ENCODE measurements at regions not wholly inside any gene's neighbourhood (a gene's known extent, or its start where the extent isn't known, plus 50 kb on each side); places are given as distances from the start of the nearest gene placed in this dataset.
A peak's percentile ranks its signal among the peaks of the same experiment; 100 is the strongest.

GRCh38 chr16:31712064-31712540 is 161.5 kb upstream of the ZNF267 start:
- H3K4me1 Mint-ChIP-seq: peaks cover 15% of the 10 kb centered on the region
- H3K27ac Mint-ChIP-seq: peak overlapping the region; percentile 18
- Histone ChIP-seq H3K36me3 (no peaks in the 10 kb centered on the region), H3F3A (ENCODE audit: low read depth) (peaks cover 22% of the 10 kb centered on the region), H3K79me2 (ENCODE audit: low read depth) (peaks cover 35% of the 10 kb centered on the region), H3K9ac (no peak overlapping the region), H2AFZ (replicated peaks) (no peak overlapping the region), H3K4me1 (peaks cover 13% of the 10 kb centered on the region), H4K20me1 (ENCODE audit: low read depth) (peaks cover 10% of the 10 kb centered on the region), H3K4me2 (no peak overlapping the region), H3K9me3 (ENCODE audit: low read depth) (no peaks in the 10 kb centered on the region), H3K27ac (no peak overlapping the region), H3K4me3 (no peak overlapping the region), H3K27me3 (no peaks in the 10 kb centered on the region)
- no peak for DNase-seq (ENCODE audit: low spot score)
- H3K36me3 Mint-ChIP-seq: peaks cover 40% of the 10 kb centered on the region
- H3K9me3 Mint-ChIP-seq: peaks cover 30% of the 10 kb centered on the region
- H3K27me3 Mint-ChIP-seq (ENCODE audit: insufficient read depth, low read depth): peaks cover 16% of the 10 kb centered on the region
- TF ChIP-seq EZH2phosphoT487 (IDR thresholded peaks at IDR 0.05) (no peak), EZH2 (IDR thresholded peaks at IDR 0.05) (no peak), CTCF (IDR thresholded peaks at IDR 0.05) (no peak)
- peak overlapping the region; percentile 81 for H3K4me3 Mint-ChIP-seq

GRCh38 chr16:31713071-31713944 is 160.3 kb upstream of the ZNF267 start:
- DNase-seq (ENCODE audit: low spot score): peak; percentile 95
- Histone ChIP-seq H3K36me3 (no peaks in the 10 kb centered on the region), H3K4me3 (peak overlapping the region; percentile 83), H3K27ac (peak overlapping the region; percentile 89), H3K27me3 (no peaks in the 10 kb centered on the region), H4K20me1 (ENCODE audit: low read depth) (peaks cover 10% of the 10 kb centered on the region), H2AFZ (replicated peaks) (peak overlapping the region; percentile 61), H3K9me3 (ENCODE audit: low read depth) (no peaks in the 10 kb centered on the region), H3K9ac (peak overlapping the region; percentile 87), H3K4me2 (peak overlapping the region; percentile 97), H3F3A (ENCODE audit: low read depth) (peaks cover 22% of the 10 kb centered on the region), H3K79me2 (ENCODE audit: low read depth) (peaks cover 46% of the 10 kb centered on the region), H3K4me1 (peaks cover 13% of the 10 kb centered on the region)
- Mint-ChIP-seq H3K4me3 (peak overlapping the region; percentile 100), H3K4me1 (peaks cover 15% of the 10 kb centered on the region), H3K9me3 (peaks cover 42% of the 10 kb centered on the region), H3K27me3 (ENCODE audit: insufficient read depth, low read depth) (peaks cover 16% of the 10 kb centered on the region), H3K27ac (peak overlapping the region; percentile 100), H3K36me3 (peaks cover 52% of the 10 kb centered on the region)
- no peak for TF ChIP-seq EZH2phosphoT487 (IDR thresholded peaks at IDR 0.05)
- TF ChIP-seq CTCF (IDR thresholded peaks at IDR 0.05): peak; percentile 4
- TF ChIP-seq EZH2 (IDR thresholded peaks at IDR 0.05): peak; percentile 33

- peak overlapping the region; percentile 89 for H3K27ac ChIP-seq
- Mint-ChIP-seq H3K27ac (peak overlapping the region; percentile 97), H3K36me3 (peaks cover 57% of the 10 kb centered on the region), H3K9me3 (peaks cover 51% of the 10 kb centered on the region), H3K4me1 (peaks cover 15% of the 10 kb centered on the region), H3K27me3 (ENCODE audit: insufficient read depth, low read depth) (peaks cover 16% of the 10 kb centered on the region), H3K4me3 (peak overlapping the region; percentile 100)
- no peaks in the 10 kb centered on the region for H3K36me3 ChIP-seq
- peaks cover 10% of the 10 kb centered on the region for H4K20me1 ChIP-seq (ENCODE audit: low read depth)
- peak overlapping the region; percentile 61 for H2AFZ ChIP-seq (replicated peaks)
- peak; percentile 72 for TF ChIP-seq CTCF (IDR thresholded peaks at IDR 0.05)
- TF ChIP-seq EZH2 (IDR thresholded peaks at IDR 0.05): no peak
- TF ChIP-seq EZH2phosphoT487 (IDR thresholded peaks at IDR 0.05): no peak
- H3K9ac ChIP-seq: peak overlapping the region; percentile 87
- peak overlapping the region; percentile 97 for H3K4me2 ChIP-seq
- peaks cover 54% of the 10 kb centered on the region for H3K79me2 ChIP-seq (ENCODE audit: low read depth)
- peaks cover 22% of the 10 kb centered on the region for H3F3A ChIP-seq (ENCODE audit: low read depth)
- peaks cover 13% of the 10 kb centered on the region for H3K4me1 ChIP-seq
- peak; percentile 67 for DNase-seq (ENCODE audit: low spot score)
- no peaks in the 10 kb centered on the region for H3K27me3 ChIP-seq
- peak overlapping the region; percentile 83 for H3K4me3 ChIP-seq
- H3K9me3 ChIP-seq (ENCODE audit: low read depth): no peaks in the 10 kb centered on the region
Measured at GRCh38 chr16:31713945-31714902, 159.4 kb upstream of the ZNF267 start.

All from neural progenitor cell (in vitro differentiated cells).